ENCODE measurements at regions not wholly inside any gene's neighbourhood (a gene's known extent, or its start where the extent isn't known, plus 50 kb on each side); places are given as distances from the start of the nearest gene placed in this dataset.
"Not testable (repeated sequence)": the region's sequence is repeated elsewhere in the genome, so short reads cannot be mapped to it uniquely, and the experiment has no call there.

DNA sequence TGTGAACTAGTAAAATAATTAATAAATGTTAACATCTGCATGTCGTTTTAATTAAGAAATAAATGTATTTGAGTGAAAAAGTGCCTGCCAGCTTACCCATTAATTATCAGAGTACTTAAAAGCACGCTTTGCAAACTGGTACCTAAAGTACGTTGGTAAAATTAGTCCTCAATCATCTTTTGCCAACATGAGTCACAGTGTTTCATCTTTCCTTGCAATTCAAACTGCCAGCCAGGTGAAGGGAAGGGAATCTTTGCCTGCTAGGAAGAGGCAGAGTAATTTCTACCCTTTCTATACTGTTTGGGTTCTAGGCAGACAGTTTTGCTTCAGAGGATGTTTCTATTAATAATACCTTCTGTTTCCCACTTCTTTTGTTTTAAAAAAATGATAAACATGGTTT, 57.2 kb upstream of the CNIH3 start:
- H3K27ac ChIP-seq = peak overlapping the region; percentile 46; the same call in 1 of the 2 replicates
- CTCF ChIA-PET = no interaction called here
- peak; percentile 45 for DNase-seq (ENCODE audit: low spot score)
- POLR2A ChIA-PET (ENCODE audit: low non-redundant PET) = no interaction called here
- no peak for TF ChIP-seq CTCF (conservative IDR thresholded peaks at IDR 0.05; ENCODE audit: low read depth)

GRCh38 chr1:224559981-224560728, 56.0 kb upstream of the CNIH3 start:
- no peak for TF ChIP-seq CTCF (conservative IDR thresholded peaks at IDR 0.05; ENCODE audit: low read depth)
- POLR2A ChIA-PET (ENCODE audit: low non-redundant PET) = no interaction called here
- H3K27ac ChIP-seq = peak overlapping the region; percentile 64; the same call in 1 of the 2 replicates
- peak; percentile 62 for DNase-seq (ENCODE audit: low spot score)
- CTCF ChIA-PET = no interaction called here

DNA sequence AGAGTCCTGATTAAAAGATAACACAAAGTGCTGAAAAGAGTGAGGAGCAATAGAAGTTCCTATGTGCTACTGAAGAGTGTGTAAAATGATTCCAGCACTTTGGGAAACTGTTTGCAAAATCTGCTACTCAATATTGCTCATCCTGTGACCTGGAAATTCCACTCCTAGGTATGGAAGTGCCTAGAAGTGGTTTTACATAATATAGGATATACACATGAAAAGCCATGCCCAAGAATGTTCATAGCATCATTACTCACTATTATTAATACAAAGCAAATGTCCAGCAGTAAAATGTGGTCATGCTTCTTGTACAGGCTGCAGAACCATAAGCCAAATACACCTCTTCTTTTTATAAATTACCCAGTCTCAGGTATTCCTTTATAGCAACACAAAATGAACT, 53.2 kb upstream of the CNIH3 start:
- DNase-seq (ENCODE audit: low spot score); POLR2A ChIA-PET (ENCODE audit: low non-redundant PET); H3K27ac ChIP-seq; CTCF ChIA-PET: not testable (repeated sequence)

DNA sequence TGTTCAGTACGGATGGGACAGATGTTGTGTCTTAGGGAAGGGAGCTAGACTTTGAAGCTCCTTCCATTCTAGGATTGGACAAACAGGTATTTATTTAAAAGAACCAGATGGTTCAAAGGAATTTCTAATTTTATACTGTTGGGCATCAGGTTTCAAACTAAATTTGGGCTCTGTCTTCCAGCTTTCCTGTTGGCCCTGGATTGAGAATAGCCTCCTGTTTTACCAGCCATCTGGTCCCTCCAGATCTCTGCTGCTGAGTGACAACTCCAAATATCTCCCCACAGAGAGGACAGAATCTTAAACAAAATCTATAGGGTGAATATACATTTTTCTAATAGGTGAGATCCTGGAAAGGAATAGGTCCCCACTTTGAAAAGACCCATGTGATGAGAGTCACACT, 52.5 kb upstream of the CNIH3 start:
- ChIA-PET CTCF (no interaction called here), POLR2A (ENCODE audit: low non-redundant PET) (no interaction called here)
- TF ChIP-seq CTCF (conservative IDR thresholded peaks at IDR 0.05; ENCODE audit: low read depth) = no peak
- no peak for DNase-seq (ENCODE audit: low spot score)
- no peak overlapping the region for H3K27ac ChIP-seq

- ChIA-PET CTCF (interaction anchor here (0.6 kb wide), 1 partner anchor 136 kb away, joined by 3 read pairs; no protein-coding TSS in a partner anchor), POLR2A (ENCODE audit: low non-redundant PET) (no interaction called here)
- peak overlapping the region; percentile 89 for H3K27ac ChIP-seq
- TF ChIP-seq CTCF (conservative IDR thresholded peaks at IDR 0.05; ENCODE audit: low read depth) = no peak
- DNase-seq (ENCODE audit: low spot score) = no peak
These were observed 51.5 kb upstream of the CNIH3 start for GRCh38 chr1:224564454-224565084.

GRCh38 chr1:224565186-224565585, 50.9 kb upstream of the CNIH3 start:
- H3K27ac ChIP-seq = peak overlapping the region; percentile 89
- peak; percentile 83 for DNase-seq (ENCODE audit: low spot score)
- POLR2A ChIA-PET (ENCODE audit: low non-redundant PET) = no interaction called here
- CTCF ChIA-PET = interaction anchor here (0.6 to 1.1 kb wide), 3 partner anchors 136 to 358 kb away, joined by 3 to 9 read pairs (median 3); no protein-coding TSS in a partner anchor
- TF ChIP-seq CTCF (conservative IDR thresholded peaks at IDR 0.05; ENCODE audit: low read depth) = no peak
